ENCODE measurements at regions not wholly inside any gene's neighbourhood (a gene's known extent, or its start where the extent isn't known, plus 50 kb on each side); places are given as distances from the start of the nearest gene placed in this dataset.
A peak's percentile ranks its signal among the peaks of the same experiment; 100 is the strongest.

GRCh38 chr6:134415194-134415593 lies 97.3 kb upstream of the SGK1 start:
- no peaks in the 10 kb centered on the region for H3K27me3 ChIP-seq (ENCODE audit: control insufficient read depth in 2 of 2, insufficient read depth in 2 of 2, low read length in 2 of 2)
- H4K20me1 ChIP-seq (replicated peaks; ENCODE audit: control insufficient read depth, extremely low read depth, insufficient read depth, low read length), result no peaks in the 10 kb centered on the region
- no peaks in the 10 kb centered on the region for H3K9me3 ChIP-seq (replicated peaks; ENCODE audit: control insufficient read depth, insufficient read depth, low read length)
- CTCF ChIA-PET, result interaction anchor here (0.9 to 1.3 kb wide), 3 partner anchors 10 to 237 kb away, joined by 3 to 6 read pairs (median 4); no protein-coding TSS in a partner anchor
- H3K4me2 ChIP-seq (ENCODE audit: insufficient read depth, low read length), result no peak overlapping the region
- TF ChIP-seq FOS (IDR thresholded peaks at IDR 0.05; ENCODE audit: borderline replicate concordance, insufficient read depth, low read length) (no peak), CTCF (IDR thresholded peaks at IDR 0.05; ENCODE audit: extremely low read depth in 1 of 2, insufficient read depth in 1 of 2, low read depth in 1 of 2, low read length in 2 of 2) (no peak), POLR2AphosphoS5 (IDR thresholded peaks at IDR 0.05; ENCODE audit: insufficient read depth, low read depth, low read length) (no peak), JUN (IDR thresholded peaks at IDR 0.05; ENCODE audit: borderline replicate concordance, insufficient read depth, insufficient read length, low read depth) (no peak), POLR2A (IDR thresholded peaks at IDR 0.05; ENCODE audit: low read depth, low read length) (no peak), GATA2 (IDR thresholded peaks at IDR 0.05; ENCODE audit: insufficient read depth, insufficient read length, low read depth, low read length) (no peak), EZH2 (IDR thresholded peaks at IDR 0.05; ENCODE audit: borderline replicate concordance, low read depth, low read length, severe bottlenecking) (no peak), MYC (IDR thresholded peaks at IDR 0.05; ENCODE audit: low read depth, low read length) (no peak), MAX (IDR thresholded peaks at IDR 0.05; ENCODE audit: insufficient read depth, insufficient read length) (no peak)
- FAIRE-seq (no peak), DNase-seq (ENCODE audit: low read depth, low spot score) (no peak)
- H3K36me3 ChIP-seq (ENCODE audit: control insufficient read depth in 2 of 2, extremely low read depth in 1 of 2, insufficient read depth in 2 of 2, low read length in 2 of 2), result no peaks in the 10 kb centered on the region
- H3K27ac ChIP-seq (ENCODE audit: insufficient read depth, low read depth, low read length), result no peak overlapping the region
- intact Hi-C loops (cut with micrococcal nuclease), result no loop called here
- peaks cover 12% of the 10 kb centered on the region for H3K4me1 ChIP-seq (ENCODE audit: control insufficient read depth, extremely low read depth, insufficient read depth, low read length)
- no TSS peak for BruUV-seq (replicated peaks)
- H3K9me1 ChIP-seq (replicated peaks; ENCODE audit: control insufficient read depth, extremely low read depth, insufficient read depth, low read length), result no peaks in the 10 kb centered on the region
- peak overlapping the region; percentile 44 for H2AFZ ChIP-seq (ENCODE audit: low read depth, low read length)
- POLR2A ChIA-PET, result no interaction called here
- no peaks in the 10 kb centered on the region for H3K79me2 ChIP-seq (ENCODE audit: control insufficient read depth, insufficient read depth, low read length)
- no peak overlapping the region for H3K9ac ChIP-seq (replicated peaks; ENCODE audit: extremely low read depth, insufficient read depth, low read length)
- dilution Hi-C loops (cut with MboI; ENCODE audit: extremely low pct_ligation_motif_present, low sequenced_read_pairs), result no loop called here
- no peak overlapping the region for H3K4me3 ChIP-seq (replicated peaks in 1 of 3; ENCODE audit: insufficient read depth in 1 of 3, low read depth in 1 of 3, low read length in 3 of 3)

Data from endothelial cell of umbilical vein (primary cell).